Upper lobe of left lung (tissue), 4 donors: ENCODE measurements at regions not wholly inside any gene's neighbourhood (a gene's known extent, or its start where the extent isn't known, plus 50 kb on each side); places are given as distances from the start of the nearest gene placed in this dataset.

ENCODE experiments used
- CTCF ChIP-seq, 6 experiments: fragments of 450-650 bp in 4 of 6; fragments of 200-600 bp in 2 of 6; sonication (generic) in 2 of 6; IDR thresholded peaks; one replicate each; pipeline ENCODE4 v1.5.1; 2016 to 2019; ENCODE audit warnings: antibody characterized with exemption in 6 of 6
- EP300 ChIP-seq, 4 donors: sonication (generic); formaldehyde crosslinking; IDR thresholded peaks; one replicate each; pipeline ENCODE4 v1.5.1; 2017; ENCODE audit warnings: antibody characterized with exemption in 4 of 4, control low read depth in 2 of 4

DNA sequence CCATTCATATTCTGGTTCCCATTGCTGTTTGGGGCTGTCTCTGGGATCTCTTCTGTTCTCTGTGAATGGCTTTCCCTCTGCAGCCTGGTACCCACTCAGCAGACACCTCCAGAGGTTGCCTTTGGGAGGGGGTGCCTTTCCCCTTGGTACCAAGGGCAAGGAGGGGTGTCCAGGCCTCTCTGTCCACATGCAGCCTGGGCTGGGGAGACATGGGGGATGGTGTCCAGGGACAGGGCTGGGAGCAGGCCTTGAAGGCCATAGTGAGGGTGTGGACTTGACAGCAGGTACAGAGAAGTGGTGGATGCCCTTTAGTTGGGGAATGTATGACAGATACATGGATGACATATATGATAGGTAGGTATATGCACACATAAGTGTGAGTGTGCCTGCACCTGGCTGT, 83.7 kb downstream of the PLXNA1 start:
- TF ChIP-seq CTCF (IDR thresholded peaks at IDR 0.05): no peak
- TF ChIP-seq EP300 (IDR thresholded peaks at IDR 0.05): no peak
